ENCODE measurements at regions not wholly inside any gene's neighbourhood (a gene's known extent, or its start where the extent isn't known, plus 50 kb on each side); places are given as distances from the start of the nearest gene placed in this dataset.

GRCh38 chr10:128575761-128576160, 449.5 kb upstream of the MKI67 start:
- TF ChIP-seq POLR2AphosphoS5 (IDR thresholded peaks at IDR 0.05; ENCODE audit: low read depth, low read length) (no peak), REST (IDR thresholded peaks at IDR 0.05; ENCODE audit: insufficient read depth in 1 of 2, low read depth in 2 of 2, low read length in 2 of 2) (no peak), TAF1 (IDR thresholded peaks at IDR 0.05; ENCODE audit: borderline replicate concordance, insufficient read depth, low read length) (no peak), FOXP2 (optimal IDR thresholded peaks at IDR 0.05; ENCODE audit: borderline replicate concordance, extremely low read depth, extremely low read length, insufficient read depth) (no peak), SIN3A (IDR thresholded peaks at IDR 0.05; ENCODE audit: borderline replicate concordance, insufficient read depth, low read length) (no peak)

GRCh38 chr10:128576336-128576735, 450.1 kb upstream of the MKI67 start:
- no peak for TF ChIP-seq REST (IDR thresholded peaks at IDR 0.05; ENCODE audit: insufficient read depth in 1 of 2, low read depth in 2 of 2, low read length in 2 of 2)
- TF ChIP-seq SIN3A (IDR thresholded peaks at IDR 0.05; ENCODE audit: borderline replicate concordance, insufficient read depth, low read length): no peak
- TF ChIP-seq POLR2AphosphoS5 (IDR thresholded peaks at IDR 0.05; ENCODE audit: low read depth, low read length): no peak
- no peak for TF ChIP-seq FOXP2 (optimal IDR thresholded peaks at IDR 0.05; ENCODE audit: borderline replicate concordance, extremely low read depth, extremely low read length, insufficient read depth)
- TF ChIP-seq TAF1 (IDR thresholded peaks at IDR 0.05; ENCODE audit: borderline replicate concordance, insufficient read depth, low read length): no peak

GRCh38 chr10:128576943-128577670, 450.9 kb upstream of the MKI67 start:
- TF ChIP-seq POLR2AphosphoS5 (IDR thresholded peaks at IDR 0.05; ENCODE audit: low read depth, low read length) (no peak), FOXP2 (optimal IDR thresholded peaks at IDR 0.05; ENCODE audit: borderline replicate concordance, extremely low read depth, extremely low read length, insufficient read depth) (no peak), REST (IDR thresholded peaks at IDR 0.05; ENCODE audit: insufficient read depth in 1 of 2, low read depth in 2 of 2, low read length in 2 of 2) (no peak), TAF1 (IDR thresholded peaks at IDR 0.05; ENCODE audit: borderline replicate concordance, insufficient read depth, low read length) (no peak), SIN3A (IDR thresholded peaks at IDR 0.05; ENCODE audit: borderline replicate concordance, insufficient read depth, low read length) (no peak)

DNA sequence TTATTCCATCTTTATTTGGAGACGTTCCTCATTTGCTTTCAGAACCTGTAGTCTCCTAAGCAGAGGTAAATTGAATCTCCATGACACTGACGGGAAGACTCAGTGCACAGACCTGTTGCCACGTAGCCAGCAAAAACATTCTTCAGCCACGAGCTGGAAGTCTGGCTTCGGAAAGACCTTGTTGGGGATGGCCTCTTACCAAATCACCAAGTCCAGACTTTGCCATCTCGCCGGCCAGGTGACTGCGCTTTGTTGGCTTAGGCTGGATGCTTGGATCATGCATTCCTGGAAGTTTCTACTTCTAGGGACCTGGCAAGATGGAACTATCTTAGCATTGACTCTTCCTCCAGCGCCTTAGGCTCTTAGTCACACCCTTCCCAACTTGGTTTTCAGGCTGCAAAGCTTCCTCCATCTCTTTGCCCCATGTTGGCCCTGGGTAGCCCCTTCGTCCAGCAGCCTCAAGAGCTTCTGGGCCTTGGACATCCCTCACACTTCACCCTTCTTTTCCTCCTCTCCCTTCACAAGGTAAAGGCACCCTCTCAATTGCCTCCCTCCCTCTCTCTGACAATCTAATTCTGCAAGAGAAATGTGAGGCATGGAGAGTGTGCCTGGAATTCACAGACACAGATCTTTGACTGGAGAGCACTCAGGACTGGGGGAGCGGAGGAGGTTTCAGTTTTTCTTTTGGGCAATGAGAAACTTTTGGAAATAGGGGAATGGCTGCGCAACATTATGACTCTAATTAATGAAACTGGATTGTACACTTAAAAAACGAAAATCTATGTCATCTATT, 451.9 kb upstream of the MKI67 start:
- TF ChIP-seq POLR2AphosphoS5 (IDR thresholded peaks at IDR 0.05; ENCODE audit: low read depth, low read length) (no peak), FOXP2 (optimal IDR thresholded peaks at IDR 0.05; ENCODE audit: borderline replicate concordance, extremely low read depth, extremely low read length, insufficient read depth) (no peak), REST (IDR thresholded peaks at IDR 0.05; ENCODE audit: insufficient read depth in 1 of 2, low read depth in 2 of 2, low read length in 2 of 2) (no peak), SIN3A (IDR thresholded peaks at IDR 0.05; ENCODE audit: borderline replicate concordance, insufficient read depth, low read length) (no peak), TAF1 (IDR thresholded peaks at IDR 0.05; ENCODE audit: borderline replicate concordance, insufficient read depth, low read length) (no peak)

All from PFSK-1 (cell line).